ENCODE measurements at regions not wholly inside any gene's neighbourhood (a gene's known extent, or its start where the extent isn't known, plus 50 kb on each side); places are given as distances from the start of the nearest gene placed in this dataset.
A peak's percentile ranks its signal among the peaks of the same experiment; 100 is the strongest.

GRCh38 chr14:51473351-51473750 is 178.4 kb upstream of the FRMD6 start:
- no peaks in the 10 kb centered on the region for H3K9me3 ChIP-seq (ENCODE audit: control insufficient read depth in 2 of 2, insufficient read depth in 1 of 2, low read depth in 1 of 2, low read length in 1 of 2)
- H3K27ac ChIP-seq (ENCODE audit: low read depth in 2 of 2, low read length in 1 of 2), result peak overlapping the region; percentile 96 to 98
- peaks cover 0 to 3% of the 10 kb centered on the region in 2 donors for H3K4me1 ChIP-seq (ENCODE audit: control insufficient read depth in 2 of 2, insufficient read depth in 2 of 2, low read length in 1 of 2)
- no peak overlapping the region for H3K4me3 ChIP-seq (ENCODE audit: low read depth in 1 of 2, low read length in 2 of 2)
- H3K27me3 ChIP-seq (ENCODE audit: control insufficient read depth in 1 of 2, insufficient read depth in 2 of 2, low read length in 2 of 2), result no peaks in the 10 kb centered on the region
- 64 to 76% methylated on average over 4 of the region's 4 CpGs for whole genome bisulfite sequencing, 2 donors
- no peaks in the 10 kb centered on the region for H3K36me3 ChIP-seq (ENCODE audit: control insufficient read depth in 2 of 2, insufficient read depth in 2 of 2, low read length in 1 of 2)

GRCh38 chr14:51473808-51474565 is 177.7 kb upstream of the FRMD6 start:
- Histone ChIP-seq H3K4me1 (ENCODE audit: control insufficient read depth in 2 of 2, insufficient read depth in 2 of 2, low read length in 1 of 2) (peaks cover 0 to 3% of the 10 kb centered on the region in 2 donors), H3K27ac (ENCODE audit: low read depth in 2 of 2, low read length in 1 of 2) (peak overlapping the region; percentile 90 to 96), H3K27me3 (ENCODE audit: control insufficient read depth in 1 of 2, insufficient read depth in 2 of 2, low read length in 2 of 2) (no peaks in the 10 kb centered on the region), H3K4me3 (ENCODE audit: low read depth in 1 of 2, low read length in 2 of 2) (no peak overlapping the region), H3K36me3 (ENCODE audit: control insufficient read depth in 2 of 2, insufficient read depth in 2 of 2, low read length in 1 of 2) (no peaks in the 10 kb centered on the region), H3K9me3 (ENCODE audit: control insufficient read depth in 2 of 2, insufficient read depth in 1 of 2, low read depth in 1 of 2, low read length in 1 of 2) (no peaks in the 10 kb centered on the region)
- 54 to 65% methylated on average over 6 of the region's 6 CpGs for WGBS, 2 donors

- Histone ChIP-seq H3K27me3 (ENCODE audit: control insufficient read depth in 1 of 2, insufficient read depth in 2 of 2, low read length in 2 of 2) (no peaks in the 10 kb centered on the region), H3K4me3 (ENCODE audit: low read depth in 1 of 2, low read length in 2 of 2) (no peak overlapping the region), H3K9me3 (ENCODE audit: control insufficient read depth in 2 of 2, insufficient read depth in 1 of 2, low read depth in 1 of 2, low read length in 1 of 2) (no peaks in the 10 kb centered on the region), H3K27ac (ENCODE audit: low read depth in 2 of 2, low read length in 1 of 2) (peak overlapping the region; percentile 90 to 96), H3K4me1 (ENCODE audit: control insufficient read depth in 2 of 2, insufficient read depth in 2 of 2, low read length in 1 of 2) (peaks cover 0 to 3% of the 10 kb centered on the region in 2 donors), H3K36me3 (ENCODE audit: control insufficient read depth in 2 of 2, insufficient read depth in 2 of 2, low read length in 1 of 2) (no peaks in the 10 kb centered on the region)
These were observed 176.9 kb upstream of the FRMD6 start for GRCh38 chr14:51474854-51475253.

- Histone ChIP-seq H3K4me1 (ENCODE audit: control insufficient read depth in 2 of 2, insufficient read depth in 2 of 2, low read length in 1 of 2) (peaks cover 0 to 3% of the 10 kb centered on the region in 2 donors), H3K36me3 (ENCODE audit: control insufficient read depth in 2 of 2, insufficient read depth in 2 of 2, low read length in 1 of 2) (no peaks in the 10 kb centered on the region), H3K27ac (ENCODE audit: low read depth in 2 of 2, low read length in 1 of 2) (no peak overlapping the region), H3K9me3 (ENCODE audit: control insufficient read depth in 2 of 2, insufficient read depth in 1 of 2, low read depth in 1 of 2, low read length in 1 of 2) (no peaks in the 10 kb centered on the region), H3K4me3 (ENCODE audit: low read depth in 1 of 2, low read length in 2 of 2) (no peak overlapping the region), H3K27me3 (ENCODE audit: control insufficient read depth in 1 of 2, insufficient read depth in 2 of 2, low read length in 2 of 2) (no peaks in the 10 kb centered on the region)
- 80 to 85% methylated on average over 4 of the region's 4 CpGs for WGBS, 2 donors
These were observed 173.5 kb upstream of the FRMD6 start for GRCh38 chr14:51478175-51478621.

GRCh38 chr14:51479584-51480325 is 172.0 kb upstream of the FRMD6 start:
- Histone ChIP-seq H3K9me3 (ENCODE audit: control insufficient read depth in 2 of 2, insufficient read depth in 1 of 2, low read depth in 1 of 2, low read length in 1 of 2) (no peaks in the 10 kb centered on the region), H3K27ac (ENCODE audit: low read depth in 2 of 2, low read length in 1 of 2) (peak overlapping the region; percentile 66 to 70), H3K4me1 (ENCODE audit: control insufficient read depth in 2 of 2, insufficient read depth in 2 of 2, low read length in 1 of 2) (no peaks in the 10 kb centered on the region), H3K27me3 (ENCODE audit: control insufficient read depth in 1 of 2, insufficient read depth in 2 of 2, low read length in 2 of 2) (no peaks in the 10 kb centered on the region), H3K36me3 (ENCODE audit: control insufficient read depth in 2 of 2, insufficient read depth in 2 of 2, low read length in 1 of 2) (no peaks in the 10 kb centered on the region), H3K4me3 (ENCODE audit: low read depth in 1 of 2, low read length in 2 of 2) (no peak overlapping the region)
- 43 to 60% methylated on average over 2 of the region's 2 CpGs for WGBS, 2 donors

- H3K27me3 ChIP-seq (ENCODE audit: control insufficient read depth in 1 of 2, insufficient read depth in 2 of 2, low read length in 2 of 2), result no peaks in the 10 kb centered on the region
- H3K9me3 ChIP-seq (ENCODE audit: control insufficient read depth in 2 of 2, insufficient read depth in 1 of 2, low read depth in 1 of 2, low read length in 1 of 2), result no peaks in the 10 kb centered on the region
- WGBS, 2 donors, result 84 to 87% methylated on average over 4 of the region's 4 CpGs
- no peak overlapping the region for H3K4me3 ChIP-seq (ENCODE audit: low read depth in 1 of 2, low read length in 2 of 2)
- H3K36me3 ChIP-seq (ENCODE audit: control insufficient read depth in 2 of 2, insufficient read depth in 2 of 2, low read length in 1 of 2), result no peaks in the 10 kb centered on the region
- H3K27ac ChIP-seq (ENCODE audit: low read depth in 2 of 2, low read length in 1 of 2), result peak overlapping the region in 1 of 2 donors; percentile 39
- no peaks in the 10 kb centered on the region for H3K4me1 ChIP-seq (ENCODE audit: control insufficient read depth in 2 of 2, insufficient read depth in 2 of 2, low read length in 1 of 2)
These were observed 170.1 kb upstream of the FRMD6 start for GRCh38 chr14:51481643-51482042.

- Histone ChIP-seq H3K27ac (ENCODE audit: low read depth in 2 of 2, low read length in 1 of 2) (no peak overlapping the region), H3K36me3 (ENCODE audit: control insufficient read depth in 2 of 2, insufficient read depth in 2 of 2, low read length in 1 of 2) (no peaks in the 10 kb centered on the region), H3K9me3 (ENCODE audit: control insufficient read depth in 2 of 2, insufficient read depth in 1 of 2, low read depth in 1 of 2, low read length in 1 of 2) (no peaks in the 10 kb centered on the region), H3K27me3 (ENCODE audit: control insufficient read depth in 1 of 2, insufficient read depth in 2 of 2, low read length in 2 of 2) (no peaks in the 10 kb centered on the region), H3K4me3 (ENCODE audit: low read depth in 1 of 2, low read length in 2 of 2) (no peak overlapping the region), H3K4me1 (ENCODE audit: control insufficient read depth in 2 of 2, insufficient read depth in 2 of 2, low read length in 1 of 2) (no peaks in the 10 kb centered on the region)
- 61 to 68% methylated on average over 4 of the region's 4 CpGs for WGBS, 2 donors
These were observed 169.6 kb upstream of the FRMD6 start for GRCh38 chr14:51482102-51482501.

- no peak overlapping the region for H3K4me3 ChIP-seq (ENCODE audit: low read depth in 1 of 2, low read length in 2 of 2)
- no peaks in the 10 kb centered on the region for H3K27me3 ChIP-seq (ENCODE audit: control insufficient read depth in 1 of 2, insufficient read depth in 2 of 2, low read length in 2 of 2)
- no peaks in the 10 kb centered on the region for H3K4me1 ChIP-seq (ENCODE audit: control insufficient read depth in 2 of 2, insufficient read depth in 2 of 2, low read length in 1 of 2)
- H3K36me3 ChIP-seq (ENCODE audit: control insufficient read depth in 2 of 2, insufficient read depth in 2 of 2, low read length in 1 of 2), result no peaks in the 10 kb centered on the region
- WGBS, 2 donors, result 77 to 81% methylated on average over 2 of the region's 2 CpGs
- H3K27ac ChIP-seq (ENCODE audit: low read depth in 2 of 2, low read length in 1 of 2), result no peak overlapping the region
- no peaks in the 10 kb centered on the region for H3K9me3 ChIP-seq (ENCODE audit: control insufficient read depth in 2 of 2, insufficient read depth in 1 of 2, low read depth in 1 of 2, low read length in 1 of 2)
These were observed 167.2 kb upstream of the FRMD6 start for GRCh38 chr14:51484485-51484884.

GRCh38 chr14:51485733-51486132 is 166.0 kb upstream of the FRMD6 start:
- Histone ChIP-seq H3K4me1 (ENCODE audit: control insufficient read depth in 2 of 2, insufficient read depth in 2 of 2, low read length in 1 of 2) (no peaks in the 10 kb centered on the region), H3K36me3 (ENCODE audit: control insufficient read depth in 2 of 2, insufficient read depth in 2 of 2, low read length in 1 of 2) (no peaks in the 10 kb centered on the region), H3K9me3 (ENCODE audit: control insufficient read depth in 2 of 2, insufficient read depth in 1 of 2, low read depth in 1 of 2, low read length in 1 of 2) (no peaks in the 10 kb centered on the region), H3K27me3 (ENCODE audit: control insufficient read depth in 1 of 2, insufficient read depth in 2 of 2, low read length in 2 of 2) (no peaks in the 10 kb centered on the region), H3K27ac (ENCODE audit: low read depth in 2 of 2, low read length in 1 of 2) (no peak overlapping the region), H3K4me3 (ENCODE audit: low read depth in 1 of 2, low read length in 2 of 2) (no peak overlapping the region)
- WGBS, 2 donors, result 96 to 97% methylated on average over 9 of the region's 9 CpGs

Measured in esophagus (tissue), 2 donors.